Neural cell (in vitro differentiated cells): ENCODE measurements at regions not wholly inside any gene's neighbourhood (a gene's known extent, or its start where the extent isn't known, plus 50 kb on each side); places are given as distances from the start of the nearest gene placed in this dataset.

Experiments
- H2AFZ ChIP-seq: fragments of 200-600, 300-800 bp; sonication (generic), shearing (Covaris generic); 2 replicates; pipeline ENCODE4 v1.6.0; 2014; ENCODE audit warnings: low read depth, mild to moderate bottlenecking, antibody characterized with exemption, low read length, moderate library complexity
- H3F3A ChIP-seq: fragments of 200-600 bp; shearing (Covaris generic); 2 replicates; pipeline ENCODE4 v1.6.1; 2016; ENCODE audit warnings: mild to moderate bottlenecking, moderate library complexity, mixed read lengths, antibody characterized with exemption, low read length; ENCODE audit not compliant: insufficient read depth, poor library complexity, severe bottlenecking
- H3K27ac ChIP-seq: fragments of 200-600, 300-800 bp; sonication (generic), shearing (Covaris generic); 2 replicates; pipeline ENCODE4 v1.5.1; 2014; ENCODE audit warnings: mild to moderate bottlenecking, low read length, moderate library complexity
- H3K27me3 ChIP-seq: fragments of 300-800, 200-600 bp; sonication (generic), shearing (Covaris generic); 2 replicates; pipeline ENCODE4 v1.6.0; 2014; ENCODE audit warnings: mild to moderate bottlenecking, low read depth, low read length, moderate library complexity; ENCODE audit not compliant: insufficient read depth
- H3K36me3 ChIP-seq: fragments of 300-800, 200-600 bp; sonication (generic), shearing (Covaris generic); 2 replicates; pipeline ENCODE4 v1.5.1; 2014; ENCODE audit warnings: mild to moderate bottlenecking, antibody characterized with exemption, low read length, moderate library complexity; ENCODE audit not compliant: insufficient read depth
- H3K4me2 ChIP-seq: fragments of 300-800, 200-600 bp; sonication (generic), shearing (Covaris generic); 2 replicates; pipeline ENCODE4 v1.6.0; 2014; ENCODE audit warnings: mild to moderate bottlenecking, low read length
- H3K4me3 ChIP-seq: fragments of 300-800, 200-600 bp; sonication (generic), shearing (Covaris generic); 2 replicates; pipeline ENCODE4 v1.5.1; 2014; ENCODE audit warnings: mild to moderate bottlenecking, low read length, moderate library complexity
- H3K79me2 ChIP-seq: fragments of 200-600 bp; shearing (Covaris generic); replicated peaks from 2 replicates; pipeline ENCODE4 v1.6.0; 2014; ENCODE audit warnings: mild to moderate bottlenecking, low read length, moderate library complexity; ENCODE audit not compliant: insufficient read depth
- H3K9ac ChIP-seq: fragments of 300-800, 200-600 bp; sonication (generic), shearing (Covaris generic); 2 replicates; pipeline ENCODE4 v1.6.1; 2016; ENCODE audit warnings: mild to moderate bottlenecking, low read length, mixed read lengths
- H3K9me2 ChIP-seq: fragments of 200-600 bp; shearing (Covaris generic); 2 replicates; pipeline ENCODE4 v1.6.1; 2016; ENCODE audit warnings: mild to moderate bottlenecking, low read length, mixed read lengths; ENCODE audit not compliant: insufficient read depth
- H3K9me3 ChIP-seq: fragments of 200-600, 300-800 bp; sonication (generic), shearing (Covaris generic); 2 replicates; pipeline ENCODE4 v1.6.1; 2016; ENCODE audit warnings: mild to moderate bottlenecking, mixed run types, low read length, moderate library complexity, mixed read lengths
- H4K20me1 ChIP-seq: fragments of 200-600 bp; shearing (Covaris generic); 2 replicates; pipeline ENCODE4 v1.6.1; 2016; ENCODE audit warnings: mild to moderate bottlenecking, mixed run types; ENCODE audit not compliant: insufficient read depth
- EP300 ChIP-seq: fragments of 450-650 bp; conservative IDR thresholded peaks from 2 replicates; pipeline ENCODE4 v1.6.1; 2014; ENCODE audit warnings: antibody characterized with exemption, mild to moderate bottlenecking, moderate library complexity; ENCODE audit not compliant: poor library complexity, severe bottlenecking
- EZH2 ChIP-seq: fragments of 200-600, 300-800 bp; shearing (Covaris generic), sonication (generic); IDR thresholded peaks from 2 replicates; pipeline ENCODE4 v1.6.1; 2014; ENCODE audit warnings: antibody characterized with exemption, low read length, borderline replicate concordance, mild to moderate bottlenecking; ENCODE audit not compliant: insufficient read depth, poor library complexity, severe bottlenecking
- MXI1 ChIP-seq: fragments of 450-650 bp; conservative IDR thresholded peaks from 2 replicates; pipeline ENCODE4 v1.6.1; 2014; ENCODE audit warnings: antibody characterized with exemption, mild to moderate bottlenecking; ENCODE audit not compliant: poor library complexity, severe bottlenecking
- POLR2AphosphoS5 ChIP-seq: IDR thresholded peaks from 2 replicates; pipeline ENCODE4 v1.6.1; 2012
- RAD21 ChIP-seq: fragments of 450-650 bp; conservative IDR thresholded peaks from 2 replicates; pipeline ENCODE4 v1.6.1; 2014; ENCODE audit warnings: antibody characterized with exemption, mild to moderate bottlenecking, moderate library complexity
- SMC3 ChIP-seq: fragments of 450-650 bp; conservative IDR thresholded peaks from 2 replicates; pipeline ENCODE4 v1.6.1; 2014; ENCODE audit warnings: antibody characterized with exemption, mild to moderate bottlenecking, moderate library complexity; ENCODE audit not compliant: poor library complexity
- TAF1 ChIP-seq: IDR thresholded peaks from 2 replicates; pipeline ENCODE4 v1.6.1; 2012; ENCODE audit warnings: low read depth
- TF ChIP-seq, protein P1 (sequence below): IDR thresholded peaks from 2 replicates; pipeline ENCODE4 v1.6.1; 2012; ENCODE audit warnings: borderline replicate concordance
- TF ChIP-seq, protein P2 (sequence below): fragments of 450-650 bp; IDR thresholded peaks from 2 replicates; pipeline ENCODE4 v1.5.1; 2014; ENCODE audit warnings: antibody characterized with exemption, mild to moderate bottlenecking, moderate library complexity; ENCODE audit not compliant: poor library complexity, severe bottlenecking

- no peaks in the 10 kb centered on the region for H3F3A ChIP-seq
- H2AFZ ChIP-seq, result no peak overlapping the region
- H3K9ac ChIP-seq, result peak overlapping the region; percentile 23
- no peaks in the 10 kb centered on the region for H3K79me2 ChIP-seq
- no peaks in the 10 kb centered on the region for H3K9me3 ChIP-seq
- H3K27ac ChIP-seq, result peak overlapping the region; percentile 42
- H3K36me3 ChIP-seq, result no peaks in the 10 kb centered on the region
- TF ChIP-seq SMC3, result no peak
- TF ChIP-seq TAF1, result no peak
- TF ChIP-seq RAD21, result no peak
- no peak for TF ChIP-seq EZH2
- no peak for TF ChIP-seq POLR2AphosphoS5
- TF ChIP-seq EP300, result no peak
- TF ChIP-seq, protein P1, sequence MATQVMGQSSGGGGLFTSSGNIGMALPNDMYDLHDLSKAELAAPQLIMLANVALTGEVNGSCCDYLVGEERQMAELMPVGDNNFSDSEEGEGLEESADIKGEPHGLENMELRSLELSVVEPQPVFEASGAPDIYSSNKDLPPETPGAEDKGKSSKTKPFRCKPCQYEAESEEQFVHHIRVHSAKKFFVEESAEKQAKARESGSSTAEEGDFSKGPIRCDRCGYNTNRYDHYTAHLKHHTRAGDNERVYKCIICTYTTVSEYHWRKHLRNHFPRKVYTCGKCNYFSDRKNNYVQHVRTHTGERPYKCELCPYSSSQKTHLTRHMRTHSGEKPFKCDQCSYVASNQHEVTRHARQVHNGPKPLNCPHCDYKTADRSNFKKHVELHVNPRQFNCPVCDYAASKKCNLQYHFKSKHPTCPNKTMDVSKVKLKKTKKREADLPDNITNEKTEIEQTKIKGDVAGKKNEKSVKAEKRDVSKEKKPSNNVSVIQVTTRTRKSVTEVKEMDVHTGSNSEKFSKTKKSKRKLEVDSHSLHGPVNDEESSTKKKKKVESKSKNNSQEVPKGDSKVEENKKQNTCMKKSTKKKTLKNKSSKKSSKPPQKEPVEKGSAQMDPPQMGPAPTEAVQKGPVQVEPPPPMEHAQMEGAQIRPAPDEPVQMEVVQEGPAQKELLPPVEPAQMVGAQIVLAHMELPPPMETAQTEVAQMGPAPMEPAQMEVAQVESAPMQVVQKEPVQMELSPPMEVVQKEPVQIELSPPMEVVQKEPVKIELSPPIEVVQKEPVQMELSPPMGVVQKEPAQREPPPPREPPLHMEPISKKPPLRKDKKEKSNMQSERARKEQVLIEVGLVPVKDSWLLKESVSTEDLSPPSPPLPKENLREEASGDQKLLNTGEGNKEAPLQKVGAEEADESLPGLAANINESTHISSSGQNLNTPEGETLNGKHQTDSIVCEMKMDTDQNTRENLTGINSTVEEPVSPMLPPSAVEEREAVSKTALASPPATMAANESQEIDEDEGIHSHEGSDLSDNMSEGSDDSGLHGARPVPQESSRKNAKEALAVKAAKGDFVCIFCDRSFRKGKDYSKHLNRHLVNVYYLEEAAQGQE, result no peak
- TF ChIP-seq, protein P2, sequence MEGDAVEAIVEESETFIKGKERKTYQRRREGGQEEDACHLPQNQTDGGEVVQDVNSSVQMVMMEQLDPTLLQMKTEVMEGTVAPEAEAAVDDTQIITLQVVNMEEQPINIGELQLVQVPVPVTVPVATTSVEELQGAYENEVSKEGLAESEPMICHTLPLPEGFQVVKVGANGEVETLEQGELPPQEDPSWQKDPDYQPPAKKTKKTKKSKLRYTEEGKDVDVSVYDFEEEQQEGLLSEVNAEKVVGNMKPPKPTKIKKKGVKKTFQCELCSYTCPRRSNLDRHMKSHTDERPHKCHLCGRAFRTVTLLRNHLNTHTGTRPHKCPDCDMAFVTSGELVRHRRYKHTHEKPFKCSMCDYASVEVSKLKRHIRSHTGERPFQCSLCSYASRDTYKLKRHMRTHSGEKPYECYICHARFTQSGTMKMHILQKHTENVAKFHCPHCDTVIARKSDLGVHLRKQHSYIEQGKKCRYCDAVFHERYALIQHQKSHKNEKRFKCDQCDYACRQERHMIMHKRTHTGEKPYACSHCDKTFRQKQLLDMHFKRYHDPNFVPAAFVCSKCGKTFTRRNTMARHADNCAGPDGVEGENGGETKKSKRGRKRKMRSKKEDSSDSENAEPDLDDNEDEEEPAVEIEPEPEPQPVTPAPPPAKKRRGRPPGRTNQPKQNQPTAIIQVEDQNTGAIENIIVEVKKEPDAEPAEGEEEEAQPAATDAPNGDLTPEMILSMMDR, result no peak
- no peak for TF ChIP-seq MXI1
- no peak overlapping the region for H3K4me2 ChIP-seq
- H3K27me3 ChIP-seq, result no peaks in the 10 kb centered on the region
- H3K4me3 ChIP-seq, result no peak overlapping the region
- H4K20me1 ChIP-seq, result no peaks in the 10 kb centered on the region
- H3K9me2 ChIP-seq, result no peaks in the 10 kb centered on the region
Measured at GRCh38 chr2:128834880-128835252, 516.2 kb upstream of the HS6ST1 start.

- Histone ChIP-seq H3K27ac (no peak overlapping the region), H3K27me3 (no peaks in the 10 kb centered on the region), H3K79me2 (no peaks in the 10 kb centered on the region), H2AFZ (no peak overlapping the region), H3K4me2 (no peak overlapping the region), H3K9me2 (no peaks in the 10 kb centered on the region), H3K4me3 (no peak overlapping the region), H3K9ac (no peak overlapping the region), H4K20me1 (no peaks in the 10 kb centered on the region), H3K36me3 (no peaks in the 10 kb centered on the region), H3F3A (no peaks in the 10 kb centered on the region), H3K9me3 (no peaks in the 10 kb centered on the region)
- TF ChIP-seq RAD21 (no peak), SMC3 (no peak), TAF1 (no peak), EZH2 (no peak), EP300 (no peak), MXI1 (no peak), POLR2AphosphoS5 (no peak)
- TF ChIP-seq, protein P2, result no peak
- TF ChIP-seq, protein P1, result no peak
Measured at GRCh38 chr2:128835342-128835855, 516.7 kb upstream of the HS6ST1 start.
